Fibroblast of villous mesenchyme (primary cell): ENCODE measurements at regions not wholly inside any gene's neighbourhood (a gene's known extent, or its start where the extent isn't known, plus 50 kb on each side); places are given as distances from the start of the nearest gene placed in this dataset.

ENCODE experiments used
- DNase-seq: peaks from one replicate; pipeline ENCODE4 v3.0.0-alpha.2; 2010; ENCODE audit warnings: low read depth
- H3K4me3 ChIP-seq: 2 replicates; pipeline ENCODE4 v1.5.1; 2011; ENCODE audit warnings: low read depth, mild to moderate bottlenecking, low read length
- TF ChIP-seq, protein P1 (sequence below): IDR thresholded peaks from 2 replicates; pipeline ENCODE4 v1.5.1; 2012; ENCODE audit warnings: low read depth, mild to moderate bottlenecking, low read length; ENCODE audit not compliant: insufficient read depth

DNA sequence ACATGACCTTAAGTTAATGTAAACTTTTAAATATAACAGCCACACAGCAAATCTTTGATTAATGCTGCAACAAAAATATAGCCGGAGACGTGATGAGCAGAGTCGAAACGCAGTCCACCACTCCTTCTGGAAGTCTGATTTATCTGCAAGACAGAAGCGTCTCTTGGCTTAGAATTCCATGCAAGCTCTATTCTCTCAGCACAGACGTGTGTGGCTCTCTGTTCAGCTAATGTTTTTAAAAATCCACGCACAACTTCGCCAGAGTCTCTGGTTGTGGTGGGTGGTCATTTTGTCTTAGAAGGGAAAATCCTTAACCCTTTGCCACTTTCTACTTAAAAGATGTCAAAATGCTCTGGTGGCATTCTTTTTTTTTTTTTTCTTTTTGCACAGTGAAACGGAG, 438.0 kb upstream of the MGMT start:
- TF ChIP-seq, protein P1, sequence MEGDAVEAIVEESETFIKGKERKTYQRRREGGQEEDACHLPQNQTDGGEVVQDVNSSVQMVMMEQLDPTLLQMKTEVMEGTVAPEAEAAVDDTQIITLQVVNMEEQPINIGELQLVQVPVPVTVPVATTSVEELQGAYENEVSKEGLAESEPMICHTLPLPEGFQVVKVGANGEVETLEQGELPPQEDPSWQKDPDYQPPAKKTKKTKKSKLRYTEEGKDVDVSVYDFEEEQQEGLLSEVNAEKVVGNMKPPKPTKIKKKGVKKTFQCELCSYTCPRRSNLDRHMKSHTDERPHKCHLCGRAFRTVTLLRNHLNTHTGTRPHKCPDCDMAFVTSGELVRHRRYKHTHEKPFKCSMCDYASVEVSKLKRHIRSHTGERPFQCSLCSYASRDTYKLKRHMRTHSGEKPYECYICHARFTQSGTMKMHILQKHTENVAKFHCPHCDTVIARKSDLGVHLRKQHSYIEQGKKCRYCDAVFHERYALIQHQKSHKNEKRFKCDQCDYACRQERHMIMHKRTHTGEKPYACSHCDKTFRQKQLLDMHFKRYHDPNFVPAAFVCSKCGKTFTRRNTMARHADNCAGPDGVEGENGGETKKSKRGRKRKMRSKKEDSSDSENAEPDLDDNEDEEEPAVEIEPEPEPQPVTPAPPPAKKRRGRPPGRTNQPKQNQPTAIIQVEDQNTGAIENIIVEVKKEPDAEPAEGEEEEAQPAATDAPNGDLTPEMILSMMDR = no peak
- H3K4me3 ChIP-seq = no peak overlapping the region
- no peak for DNase-seq

DNA sequence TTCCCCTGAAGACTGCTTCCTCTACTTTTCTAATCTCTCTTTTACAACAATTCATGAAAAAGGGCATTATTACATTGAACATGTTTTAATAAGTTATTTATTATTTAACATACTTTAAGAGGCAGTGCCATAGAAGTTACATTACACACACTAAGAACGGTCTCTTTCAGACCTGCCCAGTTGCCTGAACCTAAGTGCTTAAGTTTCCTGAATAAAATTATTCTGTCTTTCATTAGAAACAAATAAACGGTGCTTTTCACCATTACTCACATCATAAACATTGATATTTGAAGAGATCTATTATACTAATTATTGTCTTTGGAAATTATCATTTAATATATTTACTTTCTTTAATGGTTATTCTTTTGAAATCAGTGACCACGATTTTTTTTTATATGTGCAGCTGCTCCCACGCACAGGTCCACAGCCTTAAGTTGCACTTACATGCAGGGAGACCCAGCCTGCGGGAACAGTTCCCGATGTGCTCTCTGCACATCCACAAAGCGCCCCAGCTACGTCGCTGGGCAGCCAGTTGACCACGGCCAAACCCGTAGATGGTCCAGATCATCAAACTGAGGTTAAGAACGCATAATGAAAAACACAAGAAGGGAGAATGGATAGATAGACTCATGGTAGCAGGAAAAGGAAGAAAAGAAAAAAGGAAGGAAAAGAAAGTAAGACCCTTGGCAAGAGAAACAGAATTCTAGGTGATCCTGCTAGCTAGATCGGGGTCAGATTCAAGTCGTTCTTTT, 437.0 kb upstream of the MGMT start:
- no peak for DNase-seq
- TF ChIP-seq, protein P1 = no peak
- no peak overlapping the region for H3K4me3 ChIP-seq

DNA sequence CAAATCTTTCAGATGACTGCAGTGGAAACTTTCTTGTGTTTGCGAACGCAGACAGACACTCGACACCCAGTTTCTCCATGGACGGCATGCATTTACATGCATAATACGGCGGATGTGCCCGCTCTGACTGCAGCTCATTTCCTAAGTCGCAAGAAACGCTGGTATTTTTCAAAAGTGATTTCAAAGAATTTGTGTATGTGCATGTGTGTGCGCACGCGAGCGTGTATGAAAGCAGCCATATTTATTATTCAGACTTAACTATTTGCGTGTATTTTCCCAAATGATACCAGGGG, 436.5 kb upstream of the MGMT start:
- no peak overlapping the region for H3K4me3 ChIP-seq
- TF ChIP-seq, protein P1 = no peak
- DNase-seq = no peak

DNA sequence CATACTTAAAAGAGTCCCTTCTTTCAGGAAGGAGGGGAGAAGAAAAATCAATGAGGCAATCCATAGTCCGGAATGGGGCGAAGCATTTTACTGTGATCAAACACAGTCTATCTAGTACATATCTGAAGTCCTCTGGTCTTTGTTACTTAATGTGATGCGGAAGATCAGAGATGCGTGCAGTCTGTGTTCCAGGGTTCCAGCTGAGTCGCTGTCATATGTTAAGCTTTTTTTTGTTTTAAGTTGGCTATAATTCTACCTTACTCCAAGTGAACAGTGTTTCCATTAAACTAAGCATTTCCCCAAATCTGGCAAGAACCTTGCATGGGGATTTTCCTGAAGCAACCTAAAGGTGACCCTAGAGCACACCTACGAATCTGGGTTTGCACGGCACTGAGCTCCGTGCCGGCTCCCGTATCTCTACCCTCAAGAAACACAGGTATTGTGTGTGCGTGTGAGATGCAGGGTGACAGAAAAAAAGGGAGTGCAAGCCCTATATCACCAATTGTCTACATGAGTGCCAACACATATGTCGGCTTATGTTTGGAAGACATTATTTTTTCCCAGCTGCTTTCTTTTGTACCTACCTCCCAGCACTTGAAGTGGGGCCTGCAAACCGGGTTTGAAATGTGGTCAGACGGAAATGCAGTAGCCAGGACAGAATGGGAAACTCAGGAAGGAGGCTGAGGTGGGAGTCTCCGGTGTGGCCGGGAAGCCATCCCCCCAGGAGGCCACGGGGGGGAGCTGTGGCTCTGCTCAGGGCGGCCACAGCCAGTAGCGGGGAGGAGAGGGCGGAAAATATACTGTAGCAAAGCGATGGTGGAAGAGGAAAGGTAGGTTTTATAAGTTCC, 435.8 kb upstream of the MGMT start:
- H3K4me3 ChIP-seq = no peak overlapping the region
- TF ChIP-seq, protein P1 = peak; percentile 65
- peak; percentile 22 for DNase-seq

DNA sequence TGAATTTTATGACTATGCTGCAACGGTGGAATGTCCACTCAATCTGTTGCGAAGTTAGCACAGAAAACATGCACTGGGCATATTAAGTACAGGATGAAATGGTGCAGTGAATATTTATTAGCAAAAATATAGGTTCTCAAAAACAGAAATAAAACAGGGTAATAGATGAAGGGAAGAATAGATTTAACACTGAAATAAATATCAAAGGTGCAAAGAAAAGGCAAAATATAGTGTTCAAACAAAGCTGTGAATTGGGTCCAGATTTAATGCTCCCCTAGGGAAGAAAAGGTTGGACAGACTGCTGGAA, 435.2 kb upstream of the MGMT start:
- no peak for DNase-seq
- TF ChIP-seq, protein P1 = no peak
- H3K4me3 ChIP-seq = no peak overlapping the region

DNA sequence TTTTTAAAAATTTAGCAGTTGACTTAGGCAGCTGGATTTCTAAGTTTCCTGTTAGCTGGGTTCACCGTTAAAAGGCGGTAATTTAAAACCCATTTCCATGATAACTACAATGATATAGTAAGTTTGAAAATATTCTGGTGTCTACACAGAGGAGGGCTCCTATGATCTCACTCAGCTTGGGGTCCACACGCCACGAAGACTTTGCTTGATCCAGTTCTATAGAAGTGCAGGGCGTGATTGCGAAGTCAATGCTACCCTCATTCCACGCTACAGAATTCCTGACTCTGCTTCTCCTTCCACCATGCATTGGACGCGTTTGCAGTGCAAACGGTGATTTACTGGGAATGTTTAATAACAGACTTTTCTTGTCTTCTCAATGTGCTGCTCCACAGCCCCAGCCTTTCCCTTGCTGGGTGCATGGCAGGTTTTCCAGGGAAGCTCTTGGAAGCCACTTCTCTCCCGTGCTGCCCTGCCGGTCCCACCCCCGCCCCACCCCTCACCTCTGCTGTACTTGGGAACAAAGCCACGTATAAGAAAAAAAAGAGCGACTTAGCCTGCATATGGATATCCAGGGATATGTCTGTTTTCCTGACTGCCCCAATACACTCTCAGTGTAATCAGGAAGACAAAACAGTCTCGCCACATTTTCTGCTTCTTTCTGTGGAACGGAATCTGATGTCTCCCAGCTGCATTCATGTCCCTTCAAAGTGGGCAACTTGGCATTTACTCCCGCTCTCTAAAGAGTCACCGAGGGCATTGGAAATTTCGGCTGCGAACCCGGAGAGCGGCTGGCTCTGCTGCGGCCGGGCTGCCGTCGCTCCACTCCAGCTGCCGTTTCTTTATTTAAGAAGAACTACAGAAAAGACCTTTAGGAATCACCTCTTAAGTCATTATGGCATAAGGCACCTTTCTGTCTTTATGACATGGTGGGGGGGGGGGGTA, 434.4 kb upstream of the MGMT start:
- DNase-seq = no peak
- TF ChIP-seq, protein P1 = no peak

More for the DNA sequence above, 434.4 kb upstream of the MGMT start:
- no peak overlapping the region for H3K4me3 ChIP-seq
